C4-2B (cell line): ENCODE measurements at regions not wholly inside any gene's neighbourhood (a gene's known extent, or its start where the extent isn't known, plus 50 kb on each side); places are given as distances from the start of the nearest gene placed in this dataset.

ENCODE experiments used
- CTCF ChIP-seq: fragments of 450-650 bp; conservative IDR thresholded peaks from 2 replicates; pipeline ENCODE4 v1.5.1; 2017; ENCODE audit warnings: mild to moderate bottlenecking
- ZFX ChIP-seq: fragments of 450-650 bp; IDR thresholded peaks from 2 replicates; pipeline ENCODE4 v1.6.1; 2017

GRCh38 chr18:1308686-1309085, 404.0 kb downstream of the ADCYAP1 start:
- TF ChIP-seq CTCF = no peak
- TF ChIP-seq ZFX = no peak
